PC-9 (cell line): ENCODE measurements at regions not wholly inside any gene's neighbourhood (a gene's known extent, or its start where the extent isn't known, plus 50 kb on each side); places are given as distances from the start of the nearest gene placed in this dataset.

Source experiments
- EZH2 ChIP-seq: fragments of 200-600 bp; sonication (generic); IDR thresholded peaks from 2 replicates; pipeline ENCODE4 v1.8.0; 2017; ENCODE audit warnings: antibody characterized with exemption, low read depth
- TF ChIP-seq, protein P1 (sequence below): fragments of 200-600 bp; sonication (generic); conservative IDR thresholded peaks from 2 replicates; pipeline ENCODE4 v1.6.1; 2017; ENCODE audit warnings: mixed run types, antibody characterized with exemption, mild to moderate bottlenecking, moderate library complexity

DNA sequence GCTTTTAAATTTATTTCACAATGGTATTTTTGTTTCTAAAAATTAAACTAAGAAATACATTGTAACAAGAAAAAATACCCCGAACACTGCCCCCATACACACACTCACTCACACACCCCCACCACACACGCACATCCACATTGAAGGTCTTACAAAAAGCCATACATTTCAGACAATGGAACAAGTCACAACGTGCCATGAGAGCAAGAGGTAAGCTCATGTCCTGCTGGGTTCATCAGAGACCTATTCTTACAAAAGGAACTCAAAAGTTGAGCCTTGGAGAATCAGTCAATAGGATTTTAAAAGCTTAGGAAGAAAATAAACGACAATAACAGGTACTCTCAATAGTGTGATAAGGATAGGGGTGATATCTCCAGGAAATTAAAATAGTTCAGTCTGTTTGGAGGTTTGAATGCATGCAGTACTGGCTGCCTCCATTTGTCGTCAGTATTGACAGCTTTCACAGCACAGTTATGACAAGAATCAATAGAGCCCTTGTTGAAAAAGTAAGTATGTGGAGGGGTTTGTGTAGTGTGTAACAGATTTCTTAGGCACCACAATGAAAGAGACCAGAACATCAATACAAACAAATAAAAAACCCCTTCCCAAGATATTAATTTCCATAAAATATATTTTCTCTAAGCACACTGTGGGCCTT is 1826.2 kb upstream of the CDH6 start:
- TF ChIP-seq, protein P1, sequence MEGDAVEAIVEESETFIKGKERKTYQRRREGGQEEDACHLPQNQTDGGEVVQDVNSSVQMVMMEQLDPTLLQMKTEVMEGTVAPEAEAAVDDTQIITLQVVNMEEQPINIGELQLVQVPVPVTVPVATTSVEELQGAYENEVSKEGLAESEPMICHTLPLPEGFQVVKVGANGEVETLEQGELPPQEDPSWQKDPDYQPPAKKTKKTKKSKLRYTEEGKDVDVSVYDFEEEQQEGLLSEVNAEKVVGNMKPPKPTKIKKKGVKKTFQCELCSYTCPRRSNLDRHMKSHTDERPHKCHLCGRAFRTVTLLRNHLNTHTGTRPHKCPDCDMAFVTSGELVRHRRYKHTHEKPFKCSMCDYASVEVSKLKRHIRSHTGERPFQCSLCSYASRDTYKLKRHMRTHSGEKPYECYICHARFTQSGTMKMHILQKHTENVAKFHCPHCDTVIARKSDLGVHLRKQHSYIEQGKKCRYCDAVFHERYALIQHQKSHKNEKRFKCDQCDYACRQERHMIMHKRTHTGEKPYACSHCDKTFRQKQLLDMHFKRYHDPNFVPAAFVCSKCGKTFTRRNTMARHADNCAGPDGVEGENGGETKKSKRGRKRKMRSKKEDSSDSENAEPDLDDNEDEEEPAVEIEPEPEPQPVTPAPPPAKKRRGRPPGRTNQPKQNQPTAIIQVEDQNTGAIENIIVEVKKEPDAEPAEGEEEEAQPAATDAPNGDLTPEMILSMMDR, result peak; percentile 54
- no peak for TF ChIP-seq EZH2
